DMS79 treated with DMSO at 0.1 percent for 48 hours (cell line): ENCODE measurements at regions not wholly inside any gene's neighbourhood (a gene's known extent, or its start where the extent isn't known, plus 50 kb on each side); places are given as distances from the start of the nearest gene placed in this dataset.
"Not testable (repeated sequence)": the region's sequence is repeated elsewhere in the genome, so short reads cannot be mapped to it uniquely, and the experiment has no call there.

Experiments
- DNase-seq: peaks from one replicate; lab custom pipeline; 2025; lab: John Stamatoyannopoulos, UW

GRCh38 chr2:76008001-76008702, 297.4 kb upstream of the GCFC2 start:
- no peak for DNase-seq

- no peak for DNase-seq
These were observed 289.7 kb upstream of the GCFC2 start for GRCh38 chr2:76000425-76000824.

GRCh38 chr2:75998451-75998850, 287.7 kb upstream of the GCFC2 start:
- no peak for DNase-seq

- DNase-seq: no peak
These were observed 284.0 kb upstream of the GCFC2 start for GRCh38 chr2:75994759-75995158.

- not testable (repeated sequence) for DNase-seq
These were observed 277.9 kb upstream of the GCFC2 start for GRCh38 chr2:75988622-75989021.

- no peak for DNase-seq
These were observed 275.9 kb upstream of the GCFC2 start for GRCh38 chr2:75986617-75987016.

- DNase-seq: no peak
These were observed 272.0 kb upstream of the GCFC2 start for GRCh38 chr2:75982719-75983118.

- no peak for DNase-seq
These were observed 253.9 kb upstream of the GCFC2 start for GRCh38 chr2:75964646-75965045.

- no peak for DNase-seq
These were observed 249.8 kb upstream of the GCFC2 start for GRCh38 chr2:75960472-75961009.

GRCh38 chr2:75959724-75960471, 249.2 kb upstream of the GCFC2 start:
- no peak for DNase-seq

GRCh38 chr2:75954761-75955160, 244.0 kb upstream of the GCFC2 start:
- no peak for DNase-seq

- DNase-seq: no peak
These were observed 241.5 kb upstream of the GCFC2 start for GRCh38 chr2:75952173-75952572.

GRCh38 chr2:75949385-75950030, 238.8 kb upstream of the GCFC2 start:
- DNase-seq: no peak

- no peak for DNase-seq
These were observed 225.6 kb upstream of the GCFC2 start for GRCh38 chr2:75936311-75936710.

GRCh38 chr2:75932996-75933395, 222.3 kb upstream of the GCFC2 start:
- DNase-seq: no peak

- no peak for DNase-seq
These were observed 217.4 kb upstream of the GCFC2 start for GRCh38 chr2:75928093-75928492.

- DNase-seq: no peak
These were observed 214.8 kb upstream of the GCFC2 start for GRCh38 chr2:75925331-75926024.

GRCh38 chr2:75922191-75922590, 211.5 kb upstream of the GCFC2 start:
- DNase-seq: no peak

GRCh38 chr2:75920859-75921551, 210.3 kb upstream of the GCFC2 start:
- no peak for DNase-seq

GRCh38 chr2:75915851-75916634, 205.3 kb upstream of the GCFC2 start:
- no peak for DNase-seq
